ENCODE measurements at regions not wholly inside any gene's neighbourhood (a gene's known extent, or its start where the extent isn't known, plus 50 kb on each side); places are given as distances from the start of the nearest gene placed in this dataset.

DNA sequence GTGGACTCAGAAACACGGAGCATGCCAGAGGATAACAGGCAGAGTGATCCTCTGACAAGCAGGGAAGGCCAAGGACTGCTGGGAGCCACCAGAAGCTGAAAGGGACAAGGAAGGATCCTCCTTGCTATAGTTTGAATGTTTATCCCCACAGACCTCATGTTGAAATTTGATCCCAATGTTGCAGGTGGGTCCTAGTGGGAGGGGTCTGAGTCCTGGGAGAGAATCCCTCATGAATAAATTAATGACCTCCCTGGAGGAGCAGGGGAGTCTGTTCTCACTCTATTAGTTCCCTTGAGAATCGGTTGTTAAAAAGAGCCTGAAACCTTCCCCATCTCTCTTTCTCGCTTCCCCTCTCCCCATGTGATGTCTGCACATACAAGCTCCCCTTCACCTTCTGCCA is 124.4 kb downstream of the FBXO15 start:
- DNase-seq (ENCODE audit: low spot score): no peak
- intact Hi-C loops (cut with DNase I): no loop called here

DNA sequence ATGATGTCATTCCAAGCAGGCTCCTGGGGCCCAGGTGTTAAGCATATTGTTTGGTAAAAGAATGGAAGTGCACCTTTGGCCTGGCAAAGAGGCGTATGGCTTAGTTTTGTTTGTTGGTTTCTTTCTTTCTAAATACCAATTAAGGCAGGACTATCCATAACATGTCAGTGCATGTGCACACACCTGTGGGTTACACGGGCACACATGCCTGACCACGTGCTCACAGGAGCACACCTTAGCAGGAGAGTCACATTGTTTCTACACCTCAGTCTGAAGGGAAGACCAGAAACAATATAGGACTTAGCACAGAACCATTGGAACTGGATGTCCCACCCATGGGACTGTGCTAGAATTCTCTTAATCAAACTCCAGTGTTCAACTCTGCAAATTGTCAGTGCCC is 127.8 kb downstream of the FBXO15 start:
- DNase-seq (ENCODE audit: low spot score): no peak
- intact Hi-C loops (cut with DNase I): no loop called here

DNA sequence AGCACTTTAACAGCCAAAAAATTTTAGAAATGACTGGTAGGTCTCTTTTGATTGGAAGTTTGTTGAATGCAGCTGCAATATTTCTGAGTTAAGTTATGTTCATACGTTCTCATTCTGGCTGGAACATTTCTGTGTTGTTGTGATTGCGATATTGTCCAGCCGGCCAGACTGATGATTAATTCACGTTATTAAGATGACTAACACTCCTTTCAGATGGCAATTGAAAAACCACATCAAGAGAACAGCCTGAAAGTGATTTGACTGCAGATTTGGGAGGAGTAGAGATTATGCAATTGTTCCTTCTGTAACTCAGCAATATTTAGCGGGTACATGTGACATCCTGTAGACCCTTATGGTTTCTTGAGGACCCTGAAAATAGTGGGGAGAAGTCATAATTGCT is 133.7 kb downstream of the FBXO15 start:
- intact Hi-C loops (cut with DNase I): no loop called here
- no peak for DNase-seq (ENCODE audit: low spot score)

DNA sequence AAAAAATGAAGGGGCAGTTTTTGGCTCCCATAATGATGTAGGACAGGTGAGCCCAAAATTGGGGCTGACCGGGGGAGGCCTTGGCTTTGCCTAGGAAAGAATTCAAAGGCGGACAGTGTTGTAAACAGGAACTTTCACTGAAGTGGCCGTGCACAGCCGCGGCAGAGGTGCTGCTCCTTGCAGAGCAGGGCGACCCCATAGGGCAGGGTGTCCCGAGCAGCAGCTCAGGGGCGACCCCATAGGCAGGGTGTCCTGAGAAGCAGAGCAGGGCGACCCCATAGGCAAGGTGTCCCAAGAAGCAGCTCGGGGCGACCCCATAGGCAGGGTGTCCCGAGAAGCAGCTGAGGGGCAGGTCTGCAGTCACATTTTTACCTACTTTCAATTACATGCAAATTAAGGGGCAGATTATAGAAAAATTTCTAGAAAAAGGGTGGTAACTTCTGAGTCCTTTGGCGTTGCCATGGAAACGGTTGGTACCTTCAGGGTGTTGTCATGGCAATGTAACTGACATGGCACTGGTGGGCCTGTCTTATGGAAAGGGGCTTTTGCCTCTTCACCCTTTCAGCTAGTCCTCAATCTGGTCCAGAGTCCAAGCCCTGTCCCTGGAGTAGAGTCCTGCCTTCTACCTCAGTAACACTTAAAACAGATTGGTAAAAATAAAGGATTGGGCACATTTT is 134.5 kb downstream of the FBXO15 start:
- DNase-seq (ENCODE audit: low spot score): no peak

DNA sequence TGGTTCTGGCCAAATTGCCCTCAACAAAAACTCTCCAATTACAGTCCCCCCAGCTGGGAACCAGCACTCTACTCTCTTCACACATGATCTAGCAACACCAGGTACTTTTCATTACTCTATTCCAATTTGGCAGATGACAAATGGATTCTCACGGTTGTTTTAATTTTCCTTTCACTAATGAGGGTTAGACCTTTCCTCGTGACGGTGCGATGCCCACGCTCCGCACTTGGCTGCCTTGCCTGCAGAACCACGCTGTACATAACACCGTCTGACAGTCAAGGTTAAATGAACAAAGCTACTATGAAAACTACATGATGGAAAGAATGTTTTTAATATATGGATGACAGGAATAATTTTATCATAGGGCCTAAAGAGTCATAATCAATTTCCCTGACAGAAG is 141.5 kb downstream of the FBXO15 start:
- intact Hi-C loops (cut with DNase I): no loop called here
- no peak for DNase-seq (ENCODE audit: low spot score)

More for the DNA sequence above, 134.5 kb downstream of the FBXO15 start:
- intact Hi-C loops (cut with DNase I): no loop called here

DNA sequence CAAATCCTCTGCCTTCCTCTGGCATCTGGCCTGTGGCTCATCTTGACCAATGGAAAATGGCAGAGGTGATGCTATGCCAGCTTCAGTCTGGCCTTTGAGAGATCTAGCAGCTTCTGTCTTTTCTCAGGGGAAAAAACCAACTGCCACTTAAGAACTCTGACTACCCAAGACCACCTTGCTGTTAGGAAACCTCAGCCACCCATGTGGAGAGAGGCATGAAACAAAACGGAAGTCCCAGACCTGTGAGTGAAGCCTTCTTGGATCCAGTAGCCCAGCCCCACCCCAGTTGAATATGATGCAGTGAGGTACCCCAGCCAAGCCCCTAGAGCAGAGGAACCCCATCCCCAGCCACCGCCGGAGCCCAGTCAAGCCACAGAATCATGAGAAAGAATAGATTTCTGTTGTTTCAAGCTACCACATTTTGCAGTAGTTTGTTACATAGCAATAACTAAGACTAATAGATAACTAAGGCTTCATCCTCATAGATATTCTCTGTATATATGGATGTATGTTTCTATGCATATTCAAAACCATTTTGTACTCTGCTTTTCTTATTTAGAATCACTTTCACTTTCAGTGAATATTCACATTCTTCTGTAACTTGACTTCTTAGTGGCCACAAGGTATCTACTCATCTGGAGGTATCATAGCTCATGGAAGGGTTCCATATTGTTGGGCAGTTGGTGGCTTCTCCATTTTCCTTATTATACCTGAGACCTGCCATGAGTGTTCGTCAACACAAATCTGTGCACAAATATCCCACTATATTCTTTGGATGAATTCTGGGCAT is 142.1 kb downstream of the FBXO15 start:
- DNase-seq (ENCODE audit: low spot score): no peak
- intact Hi-C loops (cut with DNase I): no loop called here

DNA sequence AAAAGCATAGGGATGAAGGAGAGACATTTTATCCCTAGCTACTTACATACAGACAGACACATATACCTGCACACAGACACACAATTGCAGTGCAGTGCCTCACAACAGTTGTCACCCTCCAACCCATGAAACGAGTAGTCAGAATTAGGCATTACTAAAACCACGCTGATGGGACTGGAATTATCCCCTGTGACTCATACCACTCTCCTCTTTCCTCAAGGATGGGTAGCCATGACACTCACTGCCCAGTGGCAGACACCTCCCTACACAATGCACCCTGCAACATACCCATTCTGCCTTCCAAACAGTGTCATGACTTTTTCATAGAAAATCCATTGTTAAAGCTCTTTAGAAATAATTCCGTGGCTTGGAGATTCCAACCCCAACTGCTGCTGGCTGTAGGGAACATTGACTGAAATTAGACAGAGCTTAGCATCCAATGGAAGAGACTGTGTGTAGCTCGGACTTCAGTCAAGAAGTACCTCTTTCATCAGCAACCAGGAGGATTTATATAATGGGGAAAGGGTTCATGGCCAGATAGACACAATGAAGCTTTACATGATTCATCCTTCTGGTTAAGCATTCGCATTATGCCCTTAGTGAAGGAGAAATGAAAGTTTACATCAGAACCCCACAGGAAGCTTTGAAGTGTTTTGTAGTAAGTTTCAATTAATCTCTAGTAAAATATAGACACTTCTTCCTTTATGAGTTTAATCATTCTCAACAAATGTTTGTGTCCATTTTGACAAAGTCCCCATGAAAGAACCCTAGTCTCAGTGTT is 155.2 kb downstream of the FBXO15 start:
- DNase-seq (ENCODE audit: low spot score): no peak
- intact Hi-C loops (cut with DNase I): no loop called here

DNA sequence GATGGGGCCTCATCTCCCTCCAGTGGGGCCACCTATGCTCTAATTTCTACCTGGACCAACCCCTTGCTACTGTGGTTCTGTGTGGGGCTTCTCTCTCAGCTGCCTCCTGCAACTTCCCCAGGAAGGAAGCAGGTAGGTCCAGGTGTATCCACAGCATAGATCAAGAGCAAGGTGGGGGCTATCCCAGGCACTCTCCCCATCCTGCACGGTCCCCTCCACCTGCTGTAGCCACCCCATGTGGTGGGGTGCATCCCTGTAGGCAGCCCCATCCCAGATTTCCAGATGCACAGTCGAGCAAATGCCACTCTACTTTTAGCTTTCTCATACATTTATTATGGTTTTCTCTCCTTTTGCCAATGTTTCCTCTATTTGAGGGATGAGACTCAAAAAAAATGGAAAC is 156.1 kb downstream of the FBXO15 start:
- intact Hi-C loops (cut with DNase I): no loop called here
- no peak for DNase-seq (ENCODE audit: low spot score)

DNA sequence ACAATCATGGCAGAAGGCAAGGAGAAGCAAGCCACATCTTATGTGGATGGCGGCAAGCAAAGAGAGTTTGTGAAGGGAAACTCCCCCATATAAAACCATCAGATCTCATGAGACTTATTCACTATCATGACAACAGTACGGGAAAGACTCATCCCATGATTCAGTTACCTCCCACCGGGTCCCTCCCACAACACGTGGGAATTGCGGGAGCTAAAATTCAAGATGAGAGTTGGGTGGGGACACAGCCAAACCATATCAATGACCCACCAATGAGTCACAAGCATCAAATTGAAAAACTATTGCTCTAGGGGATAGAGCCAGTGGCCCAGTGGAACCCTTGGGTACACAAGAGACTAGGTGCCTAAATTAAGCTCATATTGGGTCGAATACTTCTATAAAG is 157.4 kb downstream of the FBXO15 start:
- DNase-seq (ENCODE audit: low spot score): no peak
- intact Hi-C loops (cut with DNase I): no loop called here

DNA sequence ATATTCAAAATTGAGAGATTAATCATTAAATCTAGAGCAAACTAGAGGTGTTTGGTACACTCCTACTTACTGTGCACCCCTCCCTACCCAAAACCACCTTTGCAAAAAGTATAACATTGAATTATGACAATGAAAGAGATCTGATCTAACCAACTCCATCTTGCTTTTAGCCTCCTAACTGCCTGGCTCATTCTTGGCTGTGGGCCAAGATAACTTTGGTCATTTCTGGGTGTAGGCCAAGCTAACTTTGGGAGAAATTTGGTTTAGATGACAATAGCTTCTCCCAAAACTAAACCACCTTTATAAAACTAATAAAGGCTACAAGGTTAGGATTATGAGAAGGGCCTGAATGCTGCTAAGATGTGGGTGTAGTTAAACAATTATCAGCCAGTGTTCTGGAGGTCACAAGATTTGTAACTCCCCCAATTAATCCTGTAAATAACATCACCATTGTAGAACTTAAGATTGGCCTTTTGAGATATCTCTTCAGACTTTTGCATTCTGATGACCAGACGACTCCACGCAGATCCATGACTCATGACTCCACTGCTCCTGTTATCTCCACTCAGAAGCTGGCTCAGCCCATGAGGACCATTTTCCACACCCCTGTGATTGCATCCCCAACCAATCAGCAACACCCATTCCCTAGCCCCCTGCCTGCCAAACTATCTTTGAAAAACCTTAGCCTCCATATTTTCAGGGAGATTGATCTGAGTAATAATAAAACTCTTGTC is 160.2 kb downstream of the FBXO15 start:
- no peak for DNase-seq (ENCODE audit: low spot score)
- intact Hi-C loops (cut with DNase I): no loop called here

DNA sequence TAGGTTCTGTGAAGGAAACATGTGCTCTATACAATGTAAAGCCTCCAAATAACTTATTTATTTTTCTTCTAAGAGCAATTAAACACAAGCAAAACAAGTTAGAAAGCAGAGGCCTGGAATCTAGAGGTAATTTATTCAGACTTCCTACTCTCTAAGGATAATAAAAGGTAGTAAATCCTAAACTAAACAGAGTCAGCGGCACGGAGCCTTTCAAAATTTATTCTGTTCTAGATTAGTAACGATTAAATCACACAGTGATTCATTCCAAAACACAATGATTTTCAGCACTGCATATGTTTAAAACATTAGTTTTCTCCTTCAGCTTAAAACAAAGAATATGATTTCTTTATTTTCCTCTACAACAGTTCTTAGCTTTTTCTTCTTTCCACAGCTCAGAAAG is 160.9 kb downstream of the FBXO15 start:
- no peak for DNase-seq (ENCODE audit: low spot score)
- intact Hi-C loops (cut with DNase I): no loop called here

DNA sequence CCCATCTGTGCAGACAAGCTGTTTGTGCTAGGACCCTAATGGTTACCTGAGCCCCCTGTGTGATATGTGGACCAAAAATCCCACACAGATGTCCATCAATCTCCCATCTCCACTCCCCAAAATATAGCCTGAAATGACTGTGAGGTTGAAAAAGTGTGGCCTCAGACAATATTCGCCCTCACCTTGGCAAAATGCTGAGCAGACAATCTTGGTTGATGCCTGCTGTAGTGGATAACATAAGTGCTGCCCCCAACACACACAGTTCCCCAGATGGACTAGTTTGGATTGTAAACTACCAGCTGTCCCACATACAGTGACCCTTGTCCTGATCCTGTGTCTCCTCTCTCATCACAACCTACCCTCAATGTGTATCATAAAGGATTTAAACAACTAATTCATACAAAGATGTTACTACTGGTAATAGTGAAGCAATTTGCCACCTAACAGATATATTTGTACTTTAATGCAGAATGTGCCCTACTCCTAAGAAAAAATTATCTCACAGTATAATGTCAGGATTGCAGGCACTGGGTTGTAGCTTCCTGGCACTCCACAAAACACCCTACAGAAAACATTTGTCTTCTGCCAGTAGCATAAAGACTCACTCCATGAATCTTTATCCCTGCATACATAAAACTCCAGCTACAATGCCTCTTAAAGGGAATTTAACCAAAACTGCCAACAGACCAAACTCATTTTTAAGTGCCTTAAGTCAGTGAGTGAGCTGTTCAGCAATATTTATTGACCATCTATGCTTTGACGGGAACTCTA is 161.6 kb downstream of the FBXO15 start:
- intact Hi-C loops (cut with DNase I): no loop called here
- DNase-seq (ENCODE audit: low spot score): no peak

DNA sequence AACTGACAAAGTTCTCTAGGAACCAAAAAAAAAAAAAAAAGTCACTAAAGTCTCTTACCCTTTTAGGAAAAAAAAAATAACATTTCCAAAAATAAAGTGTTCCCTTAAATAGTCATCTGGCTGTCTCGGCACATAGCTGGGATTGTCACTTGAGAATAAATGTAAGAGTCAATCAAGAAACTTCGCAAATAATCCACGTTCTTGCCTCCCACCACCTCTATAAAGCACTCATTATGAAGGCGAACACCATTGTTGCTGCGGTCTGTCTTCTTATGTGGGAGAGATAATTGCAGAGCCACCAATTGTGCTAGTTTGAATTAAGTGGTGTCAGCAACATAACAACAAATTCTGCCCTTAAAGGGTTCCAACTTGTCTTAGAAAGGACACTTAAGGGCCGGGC is 163.7 kb downstream of the FBXO15 start:
- intact Hi-C loops (cut with DNase I): no loop called here
- DNase-seq (ENCODE audit: low spot score): no peak

DNA sequence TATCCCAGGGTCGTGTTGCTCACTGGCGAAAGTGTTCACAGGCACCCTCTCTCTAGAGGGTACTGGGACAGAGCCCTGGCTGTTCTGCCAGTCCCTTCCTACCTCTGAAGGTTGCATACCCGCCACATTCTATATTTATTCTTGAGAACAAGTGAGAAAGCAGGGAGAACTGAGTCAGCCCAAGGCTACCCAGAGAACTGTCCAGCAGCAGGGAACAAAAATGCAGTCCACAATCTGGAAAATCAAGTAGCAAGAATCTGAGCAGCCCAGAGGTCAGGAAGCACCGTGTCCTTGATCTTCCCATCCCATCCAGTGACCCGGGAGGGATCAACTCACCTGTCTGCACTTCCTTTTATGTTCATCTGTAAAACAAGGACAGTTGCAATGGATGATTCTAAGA is 164.1 kb downstream of the FBXO15 start:
- intact Hi-C loops (cut with DNase I): no loop called here
- no peak for DNase-seq (ENCODE audit: low spot score)

DNA sequence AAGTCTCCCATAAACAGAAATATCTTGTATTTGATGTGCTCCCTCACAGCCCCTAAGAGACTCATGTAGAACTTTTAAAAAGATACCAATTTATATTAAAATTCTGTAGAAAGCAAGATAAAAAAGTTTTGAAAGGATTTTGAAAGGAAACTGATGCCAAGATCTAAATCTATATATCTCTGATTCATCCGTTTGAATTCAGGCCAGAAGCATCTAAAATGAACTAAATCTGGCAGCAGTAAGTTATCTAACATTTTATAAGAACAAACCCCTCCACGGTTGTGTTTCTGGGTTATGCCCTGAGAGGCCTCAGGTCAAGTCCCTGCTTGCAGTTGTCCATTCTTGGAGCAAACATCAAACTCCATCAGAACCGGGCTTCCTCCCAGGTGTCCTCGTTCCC is 165.8 kb downstream of the FBXO15 start:
- intact Hi-C loops (cut with DNase I): no loop called here
- no peak for DNase-seq (ENCODE audit: low spot score)

DNA sequence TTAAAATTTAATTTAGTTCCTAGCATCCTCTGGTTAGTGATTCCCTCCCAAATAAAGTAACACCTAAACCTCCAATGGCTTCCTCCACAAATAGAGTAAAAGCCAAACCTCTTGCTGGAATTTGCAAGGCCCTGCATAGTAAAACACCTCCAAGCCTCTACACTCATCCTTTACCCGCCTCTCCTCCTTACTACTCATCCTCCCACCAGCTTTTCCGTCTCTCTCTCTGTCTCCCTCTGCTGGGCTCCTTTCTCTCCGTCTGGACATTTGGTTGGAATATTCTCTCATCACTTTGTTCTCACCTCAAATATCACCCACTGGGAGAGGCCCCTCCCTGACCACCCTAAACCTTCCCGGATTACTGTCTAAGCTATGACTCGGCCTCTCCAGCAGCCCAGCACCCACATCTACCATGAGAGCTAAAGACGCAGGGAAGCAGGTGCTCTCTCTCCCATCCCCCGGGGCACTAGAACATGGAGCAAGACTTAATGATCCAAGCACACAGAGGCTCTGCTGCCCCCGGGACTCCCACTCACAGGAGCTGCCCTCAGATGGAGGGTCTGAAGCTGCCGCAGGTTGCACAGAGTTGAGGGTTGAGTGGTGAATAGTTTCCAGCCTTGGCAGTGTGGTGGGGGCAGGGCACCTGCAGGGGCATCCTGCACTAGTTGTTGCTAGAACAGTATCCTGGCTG is 167.2 kb downstream of the FBXO15 start:
- intact Hi-C loops (cut with DNase I): no loop called here
- DNase-seq (ENCODE audit: low spot score): no peak

DNA sequence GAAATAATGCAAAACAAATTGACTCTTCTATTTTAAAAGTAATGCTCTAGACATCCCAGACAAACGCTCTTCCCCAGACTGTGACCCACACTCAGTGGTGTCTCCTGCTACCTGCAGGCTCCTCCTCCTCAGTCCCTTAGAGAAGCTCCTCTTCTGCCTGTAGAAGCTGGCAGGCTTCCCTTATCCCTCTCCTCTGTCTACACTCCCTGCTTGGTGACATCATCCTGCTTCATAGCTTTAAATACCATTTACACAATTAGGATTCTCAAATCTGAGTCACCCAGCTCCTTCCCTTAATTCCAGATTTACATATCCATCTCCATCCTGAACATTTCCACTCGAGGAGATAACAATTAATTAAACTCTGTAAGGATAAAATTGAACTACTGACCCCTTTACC is 167.9 kb downstream of the FBXO15 start:
- intact Hi-C loops (cut with DNase I): no loop called here

DNA sequence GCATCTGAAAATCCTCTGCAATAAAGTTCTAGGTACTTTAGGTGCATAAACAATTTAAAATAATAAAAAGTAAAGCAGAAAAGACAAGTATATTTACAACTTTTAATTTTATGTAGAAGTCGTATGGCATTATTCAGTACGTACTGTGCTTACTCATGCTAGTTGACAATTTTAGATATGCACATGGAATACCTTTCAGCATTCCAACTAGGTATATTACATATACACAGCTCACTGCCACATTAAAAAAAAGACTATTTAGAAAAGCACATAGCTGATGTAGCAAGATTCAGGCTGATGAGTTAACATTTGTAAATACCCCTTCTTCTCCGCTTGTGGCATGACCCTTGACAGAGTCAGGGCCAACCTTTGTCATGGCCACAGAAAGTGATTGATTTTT is 171.2 kb downstream of the FBXO15 start:
- intact Hi-C loops (cut with DNase I): no loop called here
- DNase-seq (ENCODE audit: low spot score): no peak

More for the DNA sequence above, 167.9 kb downstream of the FBXO15 start:
- DNase-seq (ENCODE audit: low spot score): no peak

DNA sequence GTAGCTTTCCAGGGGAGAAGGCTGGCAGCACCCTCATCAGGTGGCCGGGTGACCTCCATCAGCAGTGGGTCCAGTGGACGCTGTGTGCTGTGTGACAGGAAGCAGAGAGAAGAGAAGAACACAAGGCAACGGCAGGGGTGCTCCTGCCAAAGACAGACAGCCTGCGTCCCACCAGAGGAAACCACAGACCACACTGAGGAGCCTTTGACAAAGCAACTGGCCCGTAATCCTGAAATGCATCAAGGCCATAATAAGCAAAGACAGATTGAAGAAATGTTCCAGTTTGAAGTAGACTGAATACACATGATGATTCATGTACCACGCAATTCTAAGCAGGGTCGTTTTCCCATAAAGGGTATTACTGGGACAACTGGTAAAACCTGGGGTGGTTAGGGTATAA is 172.4 kb downstream of the FBXO15 start:
- DNase-seq (ENCODE audit: low spot score): no peak

More for the DNA sequence above, 172.4 kb downstream of the FBXO15 start:
- intact Hi-C loops (cut with DNase I): no loop called here
